ENCODE measurements at regions not wholly inside any gene's neighbourhood (a gene's known extent, or its start where the extent isn't known, plus 50 kb on each side); places are given as distances from the start of the nearest gene placed in this dataset.

- TF ChIP-seq CTCF (IDR thresholded peaks at IDR 0.05) (no peak), POLR2A (IDR thresholded peaks at IDR 0.05) (no peak)
These were observed 117.6 kb downstream of the ICE1 start for GRCh38 chr5:5540065-5540464.

Measured in adrenal gland (tissue), 5 donors.